22Rv1 (cell line): ENCODE measurements at regions not wholly inside any gene's neighbourhood (a gene's known extent, or its start where the extent isn't known, plus 50 kb on each side); places are given as distances from the start of the nearest gene placed in this dataset.

ENCODE experiments used
- ZFX ChIP-seq: fragments of 450-650 bp; IDR thresholded peaks from 2 replicates; pipeline ENCODE4 v1.6.1; 2017; ENCODE audit warnings: antibody characterized with exemption, borderline replicate concordance
- TF ChIP-seq, protein P1 (sequence below): fragments of 450-650 bp; IDR thresholded peaks from 2 replicates; pipeline ENCODE4 v1.5.1; 2017; ENCODE audit warnings: mild to moderate bottlenecking

DNA sequence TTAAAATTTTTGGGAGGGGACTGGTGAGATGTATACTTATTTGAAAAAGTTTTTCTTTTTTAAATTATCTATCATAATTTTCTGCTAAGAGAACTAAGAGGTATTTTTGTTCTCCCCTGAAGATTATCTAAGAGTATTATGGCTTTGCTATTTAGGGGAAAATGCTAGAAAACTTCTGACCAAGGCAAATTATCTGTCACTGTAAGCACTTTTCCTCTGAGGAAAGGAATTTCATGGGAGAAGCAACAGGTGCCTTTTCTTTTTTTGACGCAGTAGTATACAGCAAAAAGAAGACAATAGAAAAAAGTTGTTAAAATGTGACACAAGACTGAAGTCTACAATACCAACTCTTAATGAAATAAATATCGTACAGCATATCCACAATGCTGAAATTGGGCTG, 201.6 kb upstream of the NANOGP8 start:
- TF ChIP-seq, protein P1, sequence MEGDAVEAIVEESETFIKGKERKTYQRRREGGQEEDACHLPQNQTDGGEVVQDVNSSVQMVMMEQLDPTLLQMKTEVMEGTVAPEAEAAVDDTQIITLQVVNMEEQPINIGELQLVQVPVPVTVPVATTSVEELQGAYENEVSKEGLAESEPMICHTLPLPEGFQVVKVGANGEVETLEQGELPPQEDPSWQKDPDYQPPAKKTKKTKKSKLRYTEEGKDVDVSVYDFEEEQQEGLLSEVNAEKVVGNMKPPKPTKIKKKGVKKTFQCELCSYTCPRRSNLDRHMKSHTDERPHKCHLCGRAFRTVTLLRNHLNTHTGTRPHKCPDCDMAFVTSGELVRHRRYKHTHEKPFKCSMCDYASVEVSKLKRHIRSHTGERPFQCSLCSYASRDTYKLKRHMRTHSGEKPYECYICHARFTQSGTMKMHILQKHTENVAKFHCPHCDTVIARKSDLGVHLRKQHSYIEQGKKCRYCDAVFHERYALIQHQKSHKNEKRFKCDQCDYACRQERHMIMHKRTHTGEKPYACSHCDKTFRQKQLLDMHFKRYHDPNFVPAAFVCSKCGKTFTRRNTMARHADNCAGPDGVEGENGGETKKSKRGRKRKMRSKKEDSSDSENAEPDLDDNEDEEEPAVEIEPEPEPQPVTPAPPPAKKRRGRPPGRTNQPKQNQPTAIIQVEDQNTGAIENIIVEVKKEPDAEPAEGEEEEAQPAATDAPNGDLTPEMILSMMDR: no peak
- TF ChIP-seq ZFX: no peak
